HL-60 (cell line): ENCODE measurements at regions not wholly inside any gene's neighbourhood (a gene's known extent, or its start where the extent isn't known, plus 50 kb on each side); places are given as distances from the start of the nearest gene placed in this dataset.
A peak's percentile ranks its signal among the peaks of the same experiment; 100 is the strongest.

Experiments used
- DNase-seq, 2 experiments: peaks; one replicate each; pipeline ENCODE4 v3.0.0-alpha.2; 2010 to 2020; ENCODE audit warnings: low read depth in 1 of 2, low spot score in 1 of 2
- H3K27ac ChIP-seq: fragments of 250-450 bp; sonication (Bioruptor Pico); replicated peaks from 2 replicates; pipeline ENCODE4 v1.5.1; 2020; ENCODE audit warnings: mild to moderate bottlenecking, moderate library complexity
- H3K27me3 ChIP-seq: fragments of 250-450 bp; sonication (Bioruptor Pico); 2 replicates; pipeline ENCODE4 v1.5.1; 2021; ENCODE audit warnings: mild to moderate bottlenecking, moderate library complexity; ENCODE audit not compliant: insufficient read depth, poor library complexity, severe bottlenecking
- H3K4me3 ChIP-seq: replicated peaks from 2 replicates; pipeline ENCODE4 v1.5.1; 2011; ENCODE audit warnings: mild to moderate bottlenecking, control low read depth, low read length; ENCODE audit not compliant: insufficient read depth
- CTCF ChIP-seq: IDR thresholded peaks from one replicate; pipeline ENCODE4 v1.5.1; 2011; ENCODE audit warnings: low read length, control low read depth, inconsistent platforms; ENCODE audit not compliant: insufficient read depth
- GABPA ChIP-seq: IDR thresholded peaks from 2 replicates; pipeline ENCODE4 v1.6.1; 2012; ENCODE audit warnings: low read depth
- POLR2AphosphoS5 ChIP-seq: IDR thresholded peaks from 2 replicates; pipeline ENCODE4 v1.6.1; 2012; ENCODE audit warnings: low read depth
- REST ChIP-seq: IDR thresholded peaks from 2 replicates; pipeline ENCODE4 v1.6.1; 2012; ENCODE audit warnings: low read depth; ENCODE audit not compliant: insufficient replicate concordance
- SPI1 ChIP-seq: IDR thresholded peaks from 2 replicates; pipeline ENCODE4 v1.6.1; 2012; ENCODE audit warnings: low read depth, mild to moderate bottlenecking, borderline replicate concordance

- TF ChIP-seq SPI1 (no peak), GABPA (no peak), CTCF (no peak), POLR2AphosphoS5 (no peak), REST (no peak)
- DNase-seq: no peak
- no peaks in the 10 kb centered on the region for H3K27me3 ChIP-seq
Observed at GRCh38 chr2:81403508-81403907, 1099.0 kb upstream of the LRRTM1 start.

GRCh38 chr2:81396417-81397019 lies 1092.0 kb upstream of the LRRTM1 start:
- Histone ChIP-seq H3K27ac (no peak overlapping the region), H3K4me3 (no peak overlapping the region), H3K27me3 (no peaks in the 10 kb centered on the region)
- TF ChIP-seq GABPA (no peak), POLR2AphosphoS5 (no peak), REST (no peak), SPI1 (no peak), CTCF (no peak)
- DNase-seq: no peak

More at GRCh38 chr2:81403508-81403907, 1099.0 kb upstream of the LRRTM1 start:
- Histone ChIP-seq H3K27ac (no peak overlapping the region), H3K4me3 (no peak overlapping the region)

GRCh38 chr2:81395746-81396145 lies 1091.2 kb upstream of the LRRTM1 start:
- H3K27ac ChIP-seq: no peak overlapping the region
- no peaks in the 10 kb centered on the region for H3K27me3 ChIP-seq
- H3K4me3 ChIP-seq: no peak overlapping the region
- DNase-seq: no peak
- no peak for TF ChIP-seq CTCF
- TF ChIP-seq GABPA: no peak

- Histone ChIP-seq H3K27me3 (no peaks in the 10 kb centered on the region), H3K4me3 (no peak overlapping the region), H3K27ac (no peak overlapping the region)
- no peak for TF ChIP-seq GABPA
- TF ChIP-seq SPI1: no peak
- TF ChIP-seq POLR2AphosphoS5: no peak
- TF ChIP-seq CTCF: no peak
- TF ChIP-seq REST: no peak
- peak in 1 of 2 experiments; percentile 3 for DNase-seq
Observed at GRCh38 chr2:81389203-81389602, 1084.7 kb upstream of the LRRTM1 start.
